SK-N-SH treated with all-trans-retinoic acid at 6 μM for 48 hours (cell line): ENCODE measurements at regions not wholly inside any gene's neighbourhood (a gene's known extent, or its start where the extent isn't known, plus 50 kb on each side); places are given as distances from the start of the nearest gene placed in this dataset.

Experiments used
- ATAC-seq: fragments of 200-7000 bp; cut with Tn5 transposase; 3 replicates; pipeline ENCODE4 v1.9.1; 2020; ENCODE audit warnings: mild to moderate bottlenecking, moderate library complexity
- ARNTL ChIP-seq: fragments of 450-650 bp; formaldehyde crosslinking; IDR thresholded peaks from 2 replicates; pipeline ENCODE4 v1.5.0; 2020; ENCODE audit warnings: low read depth, mild to moderate bottlenecking, moderate library complexity, borderline replicate concordance
- BACH2 ChIP-seq: fragments of 250-450 bp; sonication (Bioruptor Pico); IDR thresholded peaks from 2 replicates; pipeline ENCODE4 v1.9.0; 2021; ENCODE audit warnings: mild to moderate bottlenecking, borderline replicate concordance
- CREB5 ChIP-seq: fragments of 250-450 bp; sonication (Bioruptor Pico); IDR thresholded peaks from 2 replicates; pipeline ENCODE4 v1.5.1; 2020; ENCODE audit warnings: low read depth, mild to moderate bottlenecking, moderate library complexity
- CSRNP3 ChIP-seq: fragments of 250-450 bp; sonication (Bioruptor Pico); IDR thresholded peaks from 2 replicates; pipeline ENCODE4 v1.5.1; 2021; ENCODE audit warnings: mild to moderate bottlenecking, moderate library complexity
- GLIS3 ChIP-seq: fragments of 250-450 bp; sonication (Bioruptor Pico); IDR thresholded peaks from 2 replicates; pipeline ENCODE4 v1.5.0; 2020; ENCODE audit warnings: mild to moderate bottlenecking, moderate library complexity
- ISL1 ChIP-seq: fragments of 250-450 bp; sonication (Bioruptor Pico); IDR thresholded peaks from 2 replicates; pipeline ENCODE4 v2.1.2; 2022; ENCODE audit warnings: mild to moderate bottlenecking, moderate library complexity
- OSR1 ChIP-seq: fragments of 250-450 bp; sonication (Bioruptor Pico); IDR thresholded peaks from 2 replicates; pipeline ENCODE4 v1.8.0; 2022; ENCODE audit warnings: moderate library complexity, mild to moderate bottlenecking, inconsistent platforms
- PATZ1 ChIP-seq: fragments of 250-450 bp; sonication (Bioruptor Pico); IDR thresholded peaks from 2 replicates; pipeline ENCODE4 v1.8.0; 2020; ENCODE audit warnings: mild to moderate bottlenecking, moderate library complexity, borderline replicate concordance
- PPARA ChIP-seq: fragments of 250-450 bp; sonication (Bioruptor Pico); IDR thresholded peaks from 2 replicates; pipeline ENCODE4 v1.5.0; 2020; ENCODE audit warnings: mild to moderate bottlenecking, borderline replicate concordance
- RARB ChIP-seq: fragments of 250-450 bp; sonication (Bioruptor Pico); IDR thresholded peaks from 2 replicates; pipeline ENCODE4 v1.8.0; 2021; ENCODE audit warnings: mild to moderate bottlenecking, moderate library complexity
- SNAI2 ChIP-seq: fragments of 250-450 bp; sonication (Bioruptor Pico); IDR thresholded peaks from 2 replicates; pipeline ENCODE4 v1.5.0; 2020; ENCODE audit warnings: mild to moderate bottlenecking, moderate library complexity
- TCF4 ChIP-seq: fragments of 250-450 bp; sonication (Bioruptor Pico); IDR thresholded peaks from 2 replicates; pipeline ENCODE4 v1.8.0; 2021; ENCODE audit warnings: mild to moderate bottlenecking, moderate library complexity, borderline replicate concordance
- ZC3H10 ChIP-seq: fragments of 250-450 bp; sonication (Bioruptor Pico); IDR thresholded peaks from 2 replicates; pipeline ENCODE4 v1.5.1; 2021; ENCODE audit warnings: mild to moderate bottlenecking, moderate library complexity
- ZFP3 ChIP-seq: fragments of 250-450 bp; sonication (Bioruptor Pico); IDR thresholded peaks from 2 replicates; pipeline ENCODE4 v1.5.0; 2020; ENCODE audit warnings: mild to moderate bottlenecking, moderate library complexity
- ZNF565 ChIP-seq: fragments of 450-650 bp; formaldehyde crosslinking; conservative IDR thresholded peaks from 2 replicates; pipeline ENCODE4 v1.5.0; 2020; ENCODE audit warnings: low read depth, mild to moderate bottlenecking, moderate library complexity
- ZNF70 ChIP-seq: fragments of 450-650 bp; formaldehyde crosslinking; IDR thresholded peaks from 2 replicates; pipeline ENCODE4 v1.5.0; 2020; ENCODE audit warnings: mild to moderate bottlenecking, moderate library complexity
- ZNF8 ChIP-seq: fragments of 450-650 bp; formaldehyde crosslinking; IDR thresholded peaks from 2 replicates; pipeline ENCODE4 v1.5.0; 2020; ENCODE audit warnings: mild to moderate bottlenecking, moderate library complexity
- TF ChIP-seq, protein P1 (sequence below): fragments of 250-450 bp; sonication (Bioruptor Pico); IDR thresholded peaks from 2 replicates; pipeline ENCODE4 v1.8.0; 2021; ENCODE audit warnings: low read depth, mild to moderate bottlenecking, moderate library complexity, borderline replicate concordance

DNA sequence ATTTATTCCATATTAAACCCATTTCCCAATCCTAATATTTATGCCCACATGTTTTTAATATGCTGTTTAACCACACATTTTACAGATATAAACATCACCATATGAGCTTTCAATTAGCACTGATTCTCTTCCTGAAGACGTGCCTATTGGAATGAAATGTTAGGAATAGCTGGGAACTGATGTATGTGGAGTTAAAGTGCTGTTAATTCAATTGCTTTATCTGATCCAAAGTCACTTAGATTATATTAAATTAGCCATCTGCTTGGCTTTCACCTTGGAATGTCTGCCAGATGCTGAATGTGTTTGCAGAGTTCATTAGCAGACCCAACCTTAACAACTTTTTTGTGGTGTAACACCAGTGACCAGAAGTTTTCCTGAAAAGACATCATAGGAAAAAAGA, 942.9 kb upstream of the KLHL29 start (continued):
- peak; percentile 96 for TF ChIP-seq ISL1 (CRISPR knock-in tag)
- TF ChIP-seq ARNTL (CRISPR knock-in tag): peak; percentile 69; the same call in 1 of the 2 replicates
- TF ChIP-seq CSRNP3: peak; percentile 97
- TF ChIP-seq, protein P1, sequence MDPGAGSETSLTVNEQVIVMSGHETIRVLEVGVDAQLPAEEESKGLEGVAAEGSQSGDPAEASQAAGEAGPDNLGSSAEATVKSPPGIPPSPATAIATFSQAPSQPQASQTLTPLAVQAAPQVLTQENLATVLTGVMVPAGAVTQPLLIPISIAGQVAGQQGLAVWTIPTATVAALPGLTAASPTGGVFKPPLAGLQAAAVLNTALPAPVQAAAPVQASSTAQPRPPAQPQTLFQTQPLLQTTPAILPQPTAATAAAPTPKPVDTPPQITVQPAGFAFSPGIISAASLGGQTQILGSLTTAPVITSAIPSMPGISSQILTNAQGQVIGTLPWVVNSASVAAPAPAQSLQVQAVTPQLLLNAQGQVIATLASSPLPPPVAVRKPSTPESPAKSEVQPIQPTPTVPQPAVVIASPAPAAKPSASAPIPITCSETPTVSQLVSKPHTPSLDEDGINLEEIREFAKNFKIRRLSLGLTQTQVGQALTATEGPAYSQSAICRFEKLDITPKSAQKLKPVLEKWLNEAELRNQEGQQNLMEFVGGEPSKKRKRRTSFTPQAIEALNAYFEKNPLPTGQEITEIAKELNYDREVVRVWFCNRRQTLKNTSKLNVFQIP: peak; percentile 82; the same call in 1 of the 2 replicates
- 0 out of 2 replicates have a peak, but pooled peaks have one; percentile 60 for TF ChIP-seq ZNF70 (CRISPR knock-in tag)

- TF ChIP-seq GLIS3 (CRISPR knock-in tag) (no peak), RARB (CRISPR knock-in tag) (no peak), ZNF70 (CRISPR knock-in tag) (no peak), CREB5 (no peak), ZFP3 (CRISPR knock-in tag) (no peak), BACH2 (CRISPR knock-in tag) (no peak), ZNF565 (CRISPR knock-in tag) (no peak), ARNTL (CRISPR knock-in tag) (no peak), ISL1 (CRISPR knock-in tag) (no peak), ZC3H10 (CRISPR knock-in tag) (no peak), TCF4 (CRISPR knock-in tag) (no peak), SNAI2 (CRISPR knock-in tag) (no peak), PPARA (CRISPR knock-in tag) (no peak), PATZ1 (CRISPR knock-in tag) (no peak), OSR1 (CRISPR knock-in tag) (no peak)
- TF ChIP-seq, protein P1: no peak
- TF ChIP-seq, all 23 proteins: peak for 0
- no peak for ATAC-seq
These were observed 940.7 kb upstream of the KLHL29 start for GRCh38 chr2:22444281-22444680.

GRCh38 chr2:22449696-22450095, 935.3 kb upstream of the KLHL29 start:
- TF ChIP-seq ZNF8 (CRISPR knock-in tag): no peak
- TF ChIP-seq ARNTL (CRISPR knock-in tag): no peak
- TF ChIP-seq, all 23 proteins: peak for 0
- no peak for ATAC-seq

GRCh38 chr2:22450831-22451230, 934.1 kb upstream of the KLHL29 start:
- no peak for ATAC-seq
- TF ChIP-seq RARB (CRISPR knock-in tag) (no peak), CSRNP3 (no peak), TCF4 (CRISPR knock-in tag) (no peak), SNAI2 (CRISPR knock-in tag) (no peak), CREB5 (no peak)
